Astrocyte of the hippocampus (primary cell): ENCODE measurements at regions not wholly inside any gene's neighbourhood (a gene's known extent, or its start where the extent isn't known, plus 50 kb on each side); places are given as distances from the start of the nearest gene placed in this dataset.
"Not testable (repeated sequence)": the region's sequence is repeated elsewhere in the genome, so short reads cannot be mapped to it uniquely, and the experiment has no call there.

Experiments used
- DNase-seq: peaks from one replicate; pipeline ENCODE4 v3.0.0; 2011; ENCODE audit warnings: low read depth, low spot score

DNA sequence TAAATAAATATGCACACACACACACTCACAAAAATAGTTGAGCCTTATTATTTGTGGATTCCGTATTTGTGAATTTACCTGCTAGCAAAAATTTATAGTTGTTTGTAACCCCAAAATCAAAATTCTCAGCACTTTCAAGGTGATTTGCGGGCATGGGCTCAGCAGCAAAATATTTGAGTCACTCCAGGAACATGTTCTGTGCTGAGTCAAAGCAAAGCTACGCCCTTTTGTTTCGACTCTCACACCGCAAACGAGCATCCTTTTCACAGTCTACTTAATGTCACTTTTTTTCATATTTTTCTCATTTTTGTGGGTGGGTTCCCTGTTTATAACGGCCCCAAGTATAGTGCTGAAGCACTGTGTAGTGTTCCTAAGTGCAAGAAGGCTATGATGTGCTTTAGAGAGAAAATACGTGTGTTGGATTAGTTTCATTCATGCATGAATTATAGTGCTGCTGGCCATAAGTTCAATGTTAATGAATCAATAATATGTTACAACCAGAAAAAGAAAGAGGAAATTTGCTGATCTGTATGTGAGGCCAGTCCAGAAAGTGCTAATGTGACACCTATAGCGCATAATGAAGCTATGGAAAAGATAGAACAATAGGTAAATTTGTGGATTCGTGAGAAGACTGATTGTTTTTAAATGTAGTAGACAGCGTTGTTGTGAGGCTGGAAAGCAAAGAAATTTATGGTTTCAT, 723.2 kb upstream of the AGA start:
- DNase-seq = no peak

DNA sequence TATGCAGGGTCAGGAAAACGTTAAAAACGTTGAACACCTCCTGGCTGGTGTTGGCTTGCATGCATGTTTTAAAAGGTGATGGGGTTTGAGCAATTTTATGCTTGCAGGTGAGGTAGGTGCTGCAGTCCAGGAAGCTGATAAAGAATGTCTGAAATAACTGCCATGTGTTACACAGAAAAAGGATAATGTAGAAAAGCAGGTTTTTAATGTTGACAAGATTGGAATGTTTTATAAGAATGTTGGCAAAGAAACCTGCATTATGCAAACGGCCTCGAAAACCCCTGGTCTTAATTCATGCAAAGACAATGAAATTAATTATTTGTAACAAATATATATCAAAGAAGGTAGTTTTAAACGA, 723.7 kb upstream of the AGA start:
- no peak for DNase-seq

DNA sequence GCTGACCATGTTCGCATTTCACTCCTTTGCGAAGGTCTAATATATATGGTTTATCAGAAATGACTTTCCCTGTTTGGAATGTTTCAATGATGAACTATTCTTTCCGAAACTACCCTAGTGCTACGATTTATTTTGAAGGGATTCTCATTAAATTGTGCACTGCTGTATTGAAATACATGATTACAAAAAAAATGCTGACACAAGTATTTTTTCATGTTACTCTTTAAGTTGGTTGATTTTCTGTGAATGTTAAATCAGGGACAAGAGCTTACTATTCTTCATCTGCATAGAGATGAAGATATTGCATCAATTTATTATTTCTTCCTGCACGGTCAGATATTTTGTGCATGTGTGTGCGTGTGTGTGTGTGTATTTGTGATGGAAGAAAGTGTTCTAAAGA, 731.5 kb upstream of the AGA start:
- no peak for DNase-seq

DNA sequence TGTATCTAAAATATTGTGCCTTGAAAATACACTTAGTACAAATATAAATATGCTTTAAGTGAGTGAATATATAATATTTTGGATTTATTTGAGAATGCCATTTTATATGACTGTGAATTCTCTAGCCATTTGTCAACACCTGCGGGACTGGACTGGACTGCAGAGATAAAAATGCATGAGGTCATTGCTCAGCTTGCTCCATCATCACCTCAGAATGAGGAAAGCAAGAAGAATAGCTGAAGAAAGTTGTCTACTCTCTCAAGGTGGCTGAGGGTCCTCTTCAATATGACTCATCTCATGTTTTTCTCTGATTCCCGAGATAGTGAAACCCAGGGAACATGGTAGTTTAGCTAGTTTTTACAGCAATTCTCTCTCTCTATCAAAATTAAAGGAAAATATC, 732.5 kb upstream of the AGA start:
- no peak for DNase-seq

DNA sequence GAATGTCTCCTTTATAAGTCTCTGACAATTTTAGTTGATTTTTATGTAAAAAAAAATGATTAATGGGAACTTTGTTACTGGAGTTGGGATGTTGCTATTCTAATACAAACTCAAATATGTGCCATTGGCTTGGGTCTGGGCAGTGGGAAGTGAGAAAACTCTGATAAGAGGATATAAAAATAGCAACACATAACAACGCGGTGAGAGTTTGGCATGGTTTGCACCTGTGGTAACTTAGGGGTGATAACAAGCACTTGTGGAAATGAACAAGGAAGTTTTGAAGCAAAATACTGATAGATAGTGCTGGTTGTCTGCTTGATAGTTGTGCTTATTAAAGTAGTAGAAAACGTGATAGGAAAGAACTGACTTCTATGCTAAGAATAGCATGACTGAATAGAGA, 743.3 kb upstream of the AGA start:
- peak; percentile 47 for DNase-seq

DNA sequence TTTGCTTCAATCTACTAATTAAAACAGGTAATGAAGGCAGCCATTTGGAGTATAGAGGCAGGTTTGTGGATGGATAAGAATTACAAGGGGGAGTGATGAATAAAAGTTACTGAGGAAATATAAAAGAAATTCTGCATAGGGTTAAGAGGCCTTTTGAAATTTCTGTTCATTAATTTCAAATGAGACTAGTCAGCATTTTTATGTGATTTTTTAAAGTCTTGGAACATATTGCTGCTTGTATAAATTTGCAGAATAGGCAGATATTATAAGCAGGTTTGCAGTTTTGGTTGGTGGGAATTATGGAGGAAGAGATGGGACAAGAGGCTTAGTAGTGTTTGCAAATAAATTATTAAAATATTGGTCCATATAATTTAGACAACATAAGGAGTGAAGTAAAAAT, 750.4 kb upstream of the AGA start:
- DNase-seq = no peak

DNA sequence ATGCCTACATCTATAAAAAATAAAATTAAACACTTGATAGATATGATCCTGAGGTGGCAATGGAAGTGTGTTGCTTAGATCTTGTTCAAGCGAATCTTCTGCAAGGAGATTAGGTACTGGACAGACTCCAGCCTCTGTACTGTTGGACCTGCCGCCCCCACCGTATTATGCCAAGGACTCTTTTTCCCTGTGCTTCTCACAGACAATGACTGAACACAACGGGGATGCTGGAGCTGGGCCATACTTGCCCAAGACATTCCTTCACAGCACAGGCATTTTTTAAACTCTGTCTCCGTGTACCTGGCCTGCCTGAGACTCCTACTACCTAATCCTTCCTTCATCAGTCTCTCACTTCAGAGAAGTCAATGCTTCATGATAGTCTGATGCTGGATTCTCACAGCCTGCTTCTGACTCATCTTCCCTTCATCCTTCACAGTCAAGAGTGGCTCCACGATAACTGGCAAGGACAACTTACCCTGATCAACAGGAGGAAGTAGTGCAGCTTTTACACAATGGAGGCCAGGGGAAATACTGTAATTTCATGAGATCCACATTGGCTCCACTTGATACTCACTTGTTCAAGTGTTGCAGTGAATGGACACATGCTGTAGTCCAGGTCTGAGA, 754.6 kb upstream of the AGA start:
- DNase-seq = peak; percentile 14

DNA sequence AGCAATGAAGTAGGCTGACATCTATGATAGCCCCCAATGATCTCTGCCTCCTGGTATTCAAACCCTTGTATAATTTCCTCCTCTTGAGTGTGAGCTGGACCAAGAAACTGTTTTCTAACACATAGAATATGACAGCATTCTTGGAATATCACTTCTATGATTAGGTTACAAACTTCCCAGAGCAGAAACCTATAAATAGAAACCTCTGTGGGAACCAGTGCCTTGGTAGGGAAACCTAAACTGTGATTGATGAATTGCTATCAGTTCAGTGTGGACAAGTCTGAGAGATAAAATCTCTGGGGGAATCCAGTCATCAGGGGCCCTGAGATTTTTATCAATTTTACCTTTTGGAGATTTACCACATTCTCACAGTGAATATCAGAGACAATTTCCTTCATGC, 756.5 kb upstream of the AGA start:
- peak; percentile 45 for DNase-seq

DNA sequence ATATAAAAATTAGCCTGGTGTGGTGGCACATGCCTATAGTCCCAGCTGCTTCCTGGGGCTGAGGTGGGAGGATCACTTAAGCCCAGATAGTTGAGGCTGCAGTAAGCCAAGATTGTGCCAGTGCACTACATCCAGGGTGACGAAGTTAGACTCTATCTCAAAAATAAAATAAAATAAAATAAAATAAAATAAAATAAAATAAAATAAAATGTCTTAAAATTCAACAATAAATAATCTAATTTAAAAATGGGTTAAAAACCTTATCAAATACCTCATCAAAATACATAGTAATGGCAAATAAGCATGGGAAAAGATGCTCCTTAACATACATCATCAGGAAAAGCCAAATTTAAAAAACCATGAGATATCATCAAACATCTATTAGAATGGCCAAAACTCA, 760.2 kb upstream of the AGA start:
- no peak for DNase-seq

DNA sequence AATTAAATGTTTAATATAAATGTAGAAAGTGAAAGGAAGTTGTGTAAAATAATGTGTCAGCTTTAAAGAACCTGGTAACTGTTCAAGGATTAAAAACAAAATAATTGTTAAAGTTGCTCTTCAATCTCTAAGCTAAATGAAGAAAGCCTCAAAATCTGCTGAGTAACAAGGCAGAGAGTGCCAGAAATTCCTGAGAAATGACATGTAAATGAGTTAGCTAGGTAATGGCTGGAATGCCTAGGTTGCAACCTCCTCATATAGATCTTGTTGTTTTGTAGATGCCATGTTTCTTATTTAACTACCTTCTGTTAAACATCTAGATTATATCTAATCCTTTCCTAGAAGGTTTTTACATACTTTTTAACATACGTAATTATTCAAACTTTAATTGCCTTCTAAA, 763.6 kb upstream of the AGA start:
- peak; percentile 42 for DNase-seq

DNA sequence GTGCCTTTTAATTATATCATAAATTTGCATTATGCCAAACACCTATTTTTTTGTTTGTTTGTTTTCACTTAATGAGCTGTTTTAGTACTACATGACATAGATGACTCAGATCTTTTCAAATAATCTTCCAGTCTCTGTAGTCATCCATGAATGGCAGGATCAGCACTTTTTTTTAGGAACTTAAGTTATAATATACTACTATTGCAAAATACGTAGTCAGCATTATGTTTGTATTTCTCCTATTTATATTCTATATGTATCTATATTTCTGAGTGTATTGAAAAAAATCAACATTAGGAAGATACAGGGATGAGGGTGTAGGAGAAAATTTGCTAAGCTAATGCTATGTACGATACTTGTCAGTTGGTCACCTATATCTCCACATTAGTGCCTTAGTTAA, 773.1 kb upstream of the AGA start:
- DNase-seq = no peak

DNA sequence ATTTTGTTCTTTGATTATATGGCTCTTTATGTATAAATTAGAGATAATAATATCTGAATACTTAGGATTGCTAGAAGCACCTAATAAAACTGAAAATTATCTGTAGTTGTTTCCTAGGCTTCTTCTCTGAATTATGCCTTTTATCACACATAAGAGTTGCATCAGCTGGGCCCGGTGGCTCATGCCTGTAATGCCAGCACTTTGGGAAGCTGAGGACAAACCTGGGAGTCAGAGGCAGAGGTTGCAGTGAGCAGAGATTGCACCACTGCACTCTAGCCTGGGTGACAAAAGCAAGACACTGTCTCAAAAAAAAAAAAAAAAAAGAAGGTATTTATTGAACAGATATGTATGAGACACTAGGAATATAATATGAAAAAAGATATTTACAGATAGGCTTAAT, 773.5 kb upstream of the AGA start:
- no peak for DNase-seq

DNA sequence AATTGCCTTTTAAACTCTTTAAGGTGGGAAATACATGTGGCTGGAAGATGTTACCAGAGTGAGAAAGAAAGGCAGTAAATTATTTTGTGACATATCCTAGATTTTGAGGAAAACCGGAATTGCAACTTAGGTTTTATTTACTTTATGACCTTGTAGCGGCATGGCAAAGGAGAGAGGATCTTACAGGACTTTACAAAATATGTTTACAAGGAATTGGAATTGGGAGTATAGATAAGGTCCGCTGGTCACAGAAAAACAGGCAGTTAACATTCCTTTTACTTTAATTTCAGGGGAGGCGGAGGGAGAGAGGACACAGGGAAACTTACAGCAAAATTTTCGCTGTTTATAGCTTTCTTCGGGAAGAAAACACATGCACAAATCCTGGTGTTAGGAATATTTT, 784.2 kb upstream of the AGA start:
- DNase-seq = not testable (repeated sequence)

DNA sequence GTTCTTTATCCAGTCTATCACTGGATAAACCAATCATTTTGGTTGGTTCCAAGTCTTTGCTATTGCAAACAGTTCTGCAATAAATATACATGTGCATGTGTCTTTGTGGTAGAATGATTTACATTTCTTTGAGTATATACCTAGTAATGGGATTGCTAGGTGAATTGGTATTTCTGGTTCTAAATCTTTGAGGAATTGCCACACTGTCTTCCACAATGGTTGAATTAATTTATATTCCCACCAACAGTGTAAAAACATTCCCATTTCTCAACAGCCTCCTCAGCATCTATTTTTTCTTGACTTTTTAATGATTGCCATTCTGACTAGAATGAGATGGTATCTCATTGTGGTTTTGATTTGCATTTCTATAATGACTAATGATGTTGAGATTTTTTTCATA, 791.7 kb upstream of the AGA start:
- DNase-seq = no peak

DNA sequence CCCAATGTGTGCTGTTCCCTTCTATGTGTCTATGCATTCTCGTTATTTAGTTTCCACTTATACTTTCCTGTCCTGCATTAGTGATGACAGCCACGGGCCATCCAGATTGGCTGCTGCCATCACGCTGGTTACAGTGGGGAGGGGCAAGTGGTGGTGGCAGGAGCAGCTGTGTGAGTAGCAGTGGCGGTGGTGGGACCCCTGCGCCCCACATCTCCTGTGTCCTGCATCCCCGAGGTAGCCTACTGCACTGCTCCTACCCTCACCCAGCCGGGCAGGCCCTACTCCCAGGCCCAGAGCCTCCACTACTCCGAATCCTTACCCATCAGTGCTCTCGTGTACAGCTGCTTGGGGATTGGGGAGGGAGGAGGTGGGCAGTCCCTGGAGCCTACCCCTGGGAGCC, 798.7 kb upstream of the AGA start:
- no peak for DNase-seq

DNA sequence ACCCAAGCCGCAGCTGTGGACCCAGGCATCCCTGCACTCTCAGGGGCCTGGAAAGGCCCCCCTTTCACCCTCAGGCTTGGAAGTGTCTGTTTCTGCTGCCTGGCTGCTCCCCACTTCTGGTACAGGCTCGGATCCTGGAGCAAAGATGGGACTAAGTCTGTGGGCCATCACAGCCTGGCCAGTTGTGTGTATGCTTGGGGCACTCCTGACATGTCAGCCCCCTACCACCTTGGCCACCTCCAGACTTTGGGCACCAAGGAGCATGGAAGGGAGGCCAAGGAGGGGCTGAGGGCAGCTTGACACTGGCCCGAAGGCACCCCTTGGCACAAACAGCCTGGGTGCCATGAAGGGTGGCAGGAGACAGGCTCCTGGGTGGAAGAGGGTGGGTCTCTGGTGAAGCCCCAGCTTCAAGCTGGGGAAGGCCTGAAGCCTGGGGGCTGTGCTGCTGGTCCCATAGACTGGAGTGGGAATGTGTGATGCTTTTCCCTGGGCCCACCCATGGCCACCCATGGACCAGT, 799.4 kb upstream of the AGA start:
- DNase-seq = no peak

DNA sequence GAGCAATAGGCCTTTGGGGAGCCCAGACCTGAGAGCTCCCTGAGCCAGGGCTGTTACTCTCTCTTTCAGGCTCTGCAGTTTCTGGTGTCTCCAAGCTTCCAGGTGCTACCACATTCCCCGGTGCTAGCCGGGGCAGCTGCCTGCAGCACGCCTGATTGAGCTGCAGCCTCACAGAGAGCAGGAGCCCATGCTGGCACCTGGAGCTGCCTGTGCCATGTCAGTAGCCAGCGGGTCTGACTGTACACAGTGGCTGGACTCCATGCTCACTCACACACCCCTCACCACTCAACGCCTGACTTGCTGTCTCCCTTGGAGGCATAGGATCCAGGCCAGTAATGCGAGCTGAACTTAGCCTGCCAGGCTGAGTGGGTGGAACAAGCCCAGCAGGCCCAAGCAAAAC, 800.4 kb upstream of the AGA start:
- no peak for DNase-seq

DNA sequence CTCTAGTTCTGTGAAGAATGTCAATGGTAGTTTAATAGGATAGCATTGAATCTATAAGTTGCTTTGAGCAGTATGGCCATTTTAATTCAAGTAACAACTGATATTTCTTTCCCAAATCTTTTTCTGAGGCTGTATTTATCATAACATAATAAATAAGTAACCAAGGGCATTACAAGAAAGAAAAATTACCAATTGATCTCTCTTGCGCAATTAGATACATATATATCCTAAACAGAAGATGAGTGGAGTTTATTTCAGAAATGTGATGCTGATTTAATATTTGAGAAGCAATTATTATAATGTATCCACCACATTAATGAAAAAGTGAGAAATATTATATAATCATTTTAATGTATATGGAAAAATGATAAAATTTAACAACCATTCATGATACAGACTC, 802.5 kb upstream of the AGA start:
- DNase-seq = no peak

DNA sequence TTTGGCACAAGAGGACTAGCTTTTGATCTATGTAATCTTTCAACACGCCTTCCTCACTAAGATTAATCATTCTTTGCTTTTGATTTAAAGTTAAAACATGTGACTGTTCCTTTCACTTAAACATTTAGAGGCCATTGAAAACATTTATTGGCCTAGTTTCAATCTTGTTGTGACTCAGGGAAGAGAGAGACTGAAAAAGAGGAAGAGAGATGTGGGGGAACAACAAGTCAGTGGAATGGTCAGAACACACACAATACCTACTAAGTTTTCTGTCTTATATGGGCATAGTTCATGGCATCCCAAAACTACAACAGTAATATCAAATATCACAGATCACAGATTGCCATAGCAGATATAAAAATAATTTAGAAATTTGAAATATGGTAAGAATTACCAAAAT, 812.9 kb upstream of the AGA start:
- no peak for DNase-seq

DNA sequence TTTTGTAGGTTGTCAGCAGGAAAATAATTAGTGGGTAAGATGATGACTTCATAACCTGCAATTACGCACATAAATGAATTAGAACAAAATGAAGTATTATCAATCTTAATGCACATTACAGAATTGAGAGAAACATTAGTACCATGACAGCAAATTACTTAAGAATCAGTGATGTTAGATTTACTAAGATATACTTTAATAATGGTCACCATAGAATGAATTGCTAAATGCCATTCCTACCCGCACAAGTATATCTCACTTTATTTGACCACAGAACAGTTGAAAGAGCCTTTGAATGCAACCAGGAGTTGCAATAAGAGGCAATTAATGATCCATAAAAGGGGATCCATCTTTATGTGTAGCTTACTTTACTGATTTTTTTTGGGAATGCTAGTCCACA, 816.4 kb upstream of the AGA start:
- no peak for DNase-seq

DNA sequence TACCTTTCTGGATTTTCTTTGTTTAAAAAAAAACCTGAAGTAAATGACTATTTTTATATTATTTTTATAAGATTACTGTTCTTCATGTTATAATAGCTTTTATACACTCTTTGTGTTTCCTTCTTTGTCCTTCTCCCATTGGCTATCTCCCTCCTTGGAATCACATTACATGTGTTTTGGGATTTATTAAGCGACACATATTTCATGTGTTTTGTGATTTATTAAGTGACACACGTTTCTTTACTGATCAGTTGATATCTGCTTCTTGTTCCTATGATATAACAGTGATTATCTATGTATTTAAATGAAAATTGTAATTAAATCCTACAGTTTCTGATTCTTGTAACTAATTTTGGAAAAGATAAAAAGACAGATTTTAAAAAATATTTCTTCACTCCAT, 817.3 kb upstream of the AGA start:
- DNase-seq = no peak

DNA sequence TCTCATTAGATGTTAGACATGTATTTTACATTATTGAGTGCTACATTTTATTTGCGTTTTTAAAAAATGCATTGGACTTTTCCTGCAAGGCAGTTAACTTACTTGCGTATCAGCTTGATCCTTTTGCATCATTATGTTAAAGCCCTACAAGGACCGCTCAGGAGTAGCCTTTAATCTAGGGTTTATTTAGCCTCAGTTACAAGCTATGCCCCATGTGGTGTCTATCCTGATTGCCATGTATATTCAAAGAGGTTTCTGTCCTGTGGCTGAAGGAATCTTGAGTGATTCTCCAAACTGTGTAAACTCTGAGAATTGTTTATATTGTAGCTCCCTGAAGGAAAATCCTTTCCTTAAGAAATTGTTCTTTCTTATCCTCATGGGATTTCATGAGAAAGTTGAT, 821.8 kb upstream of the AGA start:
- DNase-seq = no peak

DNA sequence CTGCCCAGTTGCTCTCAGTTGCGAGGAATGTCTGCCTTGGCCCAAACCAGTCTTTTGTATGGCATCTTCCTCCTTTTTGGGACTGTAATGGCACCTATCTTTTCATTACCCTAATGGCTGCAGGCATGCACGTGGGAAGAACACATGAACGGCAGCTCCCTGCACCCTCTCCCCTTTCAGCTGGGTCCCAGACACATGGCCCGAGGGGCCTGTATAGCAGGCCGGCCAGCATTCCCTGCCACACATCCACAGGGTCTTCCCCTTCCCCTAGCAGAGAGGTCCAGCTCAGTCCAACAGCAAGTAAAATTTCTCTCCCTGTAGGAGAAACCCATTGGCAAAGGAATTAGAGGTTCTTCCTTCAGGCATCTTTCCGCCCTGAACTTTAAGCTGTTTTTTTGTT, 829.1 kb upstream of the AGA start:
- no peak for DNase-seq

DNA sequence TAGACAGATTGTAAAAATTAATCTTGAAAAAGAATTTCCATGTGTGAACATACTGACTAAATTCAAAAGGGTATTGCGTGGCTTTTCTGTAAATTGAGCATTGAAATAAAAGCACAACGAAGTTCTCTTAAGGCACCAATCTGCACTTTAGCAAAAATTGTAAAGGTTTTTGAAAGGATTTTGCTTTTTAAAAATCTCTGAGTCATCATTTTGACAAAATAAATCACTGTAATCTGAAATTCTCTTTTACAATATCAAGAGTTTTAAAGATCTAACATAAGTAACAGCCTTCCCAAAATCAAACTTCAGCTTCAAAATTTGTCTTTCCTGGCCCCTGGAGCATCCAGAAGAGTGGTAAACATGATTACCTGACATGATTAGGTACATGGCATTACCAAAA, 830.9 kb upstream of the AGA start:
- DNase-seq = no peak
